ENCODE measurements at regions not wholly inside any gene's neighbourhood (a gene's known extent, or its start where the extent isn't known, plus 50 kb on each side); places are given as distances from the start of the nearest gene placed in this dataset.
"Not testable (repeated sequence)": the region's sequence is repeated elsewhere in the genome, so short reads cannot be mapped to it uniquely, and the experiment has no call there.

DNA sequence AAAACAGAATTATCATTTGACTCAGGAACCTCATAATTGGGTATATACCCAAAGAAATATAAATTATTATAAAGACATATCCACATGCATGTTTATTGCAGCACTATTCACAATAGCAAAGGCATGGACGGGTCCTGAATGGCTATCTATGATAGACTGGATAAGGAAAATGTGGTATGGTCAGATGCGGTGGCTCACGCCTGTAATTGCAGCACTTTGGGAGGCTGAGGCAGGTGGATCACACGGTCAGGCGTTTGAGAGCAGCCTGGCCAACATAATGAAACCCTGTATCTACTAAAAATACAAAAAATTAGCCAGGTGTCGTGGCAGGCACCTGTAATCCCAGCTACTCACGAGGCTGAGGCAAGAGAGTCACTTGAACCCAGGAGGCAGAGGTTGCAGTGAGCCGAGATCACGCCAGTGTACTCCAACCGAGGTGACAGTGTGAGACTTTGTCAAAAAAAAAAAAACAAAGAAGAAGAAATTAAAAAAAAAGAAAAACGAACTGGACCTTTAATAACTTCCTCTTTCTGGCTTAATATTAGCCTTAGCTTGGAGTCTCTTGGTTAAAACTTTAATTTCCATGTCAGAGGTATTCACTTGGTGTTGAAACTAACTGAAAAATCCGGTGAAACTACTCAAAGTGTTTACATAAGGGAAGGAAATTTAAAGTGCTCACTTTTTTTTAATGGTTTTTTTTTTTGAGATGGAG is 104.4 kb downstream of the ZNF486 start:
- TF ChIP-seq, protein P1, sequence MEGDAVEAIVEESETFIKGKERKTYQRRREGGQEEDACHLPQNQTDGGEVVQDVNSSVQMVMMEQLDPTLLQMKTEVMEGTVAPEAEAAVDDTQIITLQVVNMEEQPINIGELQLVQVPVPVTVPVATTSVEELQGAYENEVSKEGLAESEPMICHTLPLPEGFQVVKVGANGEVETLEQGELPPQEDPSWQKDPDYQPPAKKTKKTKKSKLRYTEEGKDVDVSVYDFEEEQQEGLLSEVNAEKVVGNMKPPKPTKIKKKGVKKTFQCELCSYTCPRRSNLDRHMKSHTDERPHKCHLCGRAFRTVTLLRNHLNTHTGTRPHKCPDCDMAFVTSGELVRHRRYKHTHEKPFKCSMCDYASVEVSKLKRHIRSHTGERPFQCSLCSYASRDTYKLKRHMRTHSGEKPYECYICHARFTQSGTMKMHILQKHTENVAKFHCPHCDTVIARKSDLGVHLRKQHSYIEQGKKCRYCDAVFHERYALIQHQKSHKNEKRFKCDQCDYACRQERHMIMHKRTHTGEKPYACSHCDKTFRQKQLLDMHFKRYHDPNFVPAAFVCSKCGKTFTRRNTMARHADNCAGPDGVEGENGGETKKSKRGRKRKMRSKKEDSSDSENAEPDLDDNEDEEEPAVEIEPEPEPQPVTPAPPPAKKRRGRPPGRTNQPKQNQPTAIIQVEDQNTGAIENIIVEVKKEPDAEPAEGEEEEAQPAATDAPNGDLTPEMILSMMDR (IDR thresholded peaks at IDR 0.05), result no peak
- ATAC-seq (ENCODE audit: low FRiP score) (no peak), DNase-seq (ENCODE audit: low spot score) (no peak)

GRCh38 chr19:20269461-20269860 is 102.4 kb downstream of the ZNF486 start:
- DNase-seq (ENCODE audit: low spot score) (no peak), ATAC-seq (ENCODE audit: low FRiP score) (no peak)
- TF ChIP-seq, protein P1 (IDR thresholded peaks at IDR 0.05), result no peak

DNA sequence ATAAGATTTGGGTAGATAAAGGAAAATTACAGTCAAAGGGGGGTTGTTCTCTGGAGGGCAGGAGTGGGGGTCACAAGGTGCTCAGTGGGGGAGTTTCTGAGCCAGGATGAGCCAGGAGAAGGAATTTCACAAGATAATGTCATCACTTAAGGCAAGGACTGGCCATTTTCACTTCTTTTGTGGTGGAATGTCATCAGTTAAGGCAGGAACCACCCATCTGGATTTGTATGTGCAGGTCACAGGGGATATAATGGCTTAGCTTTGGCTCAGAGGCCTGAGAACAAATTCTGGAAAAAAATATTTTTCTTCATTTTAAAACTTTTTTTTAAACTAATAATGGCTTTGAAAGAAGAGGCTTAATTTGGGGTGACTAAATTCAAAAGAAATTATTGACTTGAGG is 94.5 kb downstream of the ZNF486 start:
- ATAC-seq (ENCODE audit: low FRiP score); DNase-seq (ENCODE audit: low spot score): not testable (repeated sequence)

DNA sequence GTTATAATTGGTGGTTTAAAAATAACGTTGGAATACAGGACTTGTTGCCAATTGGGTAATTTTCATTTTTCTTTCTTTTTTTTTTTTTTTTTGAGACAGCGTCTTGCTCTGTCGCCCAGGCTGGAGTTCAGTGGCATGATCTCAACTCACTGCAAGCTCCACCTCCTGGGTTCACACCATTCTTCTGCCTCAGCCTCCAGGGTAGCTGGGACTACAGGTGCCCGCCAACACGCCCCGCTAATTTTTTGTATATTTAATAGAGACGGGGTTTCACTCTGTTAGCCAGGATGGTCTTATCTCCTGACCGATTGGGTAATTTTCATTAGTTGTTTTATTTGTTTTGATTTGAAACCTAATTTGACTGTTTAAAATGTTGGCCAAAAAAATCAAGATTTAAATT is 93.7 kb downstream of the ZNF486 start:
- DNase-seq (ENCODE audit: low spot score); ATAC-seq (ENCODE audit: low FRiP score): not testable (repeated sequence)

- DNase-seq (ENCODE audit: low spot score), result no peak
- TF ChIP-seq, protein P1 (IDR thresholded peaks at IDR 0.05), result no peak
- ATAC-seq (ENCODE audit: low FRiP score), result no peak
Observed at GRCh38 chr19:20259615-20260014, 92.6 kb downstream of the ZNF486 start.

DNA sequence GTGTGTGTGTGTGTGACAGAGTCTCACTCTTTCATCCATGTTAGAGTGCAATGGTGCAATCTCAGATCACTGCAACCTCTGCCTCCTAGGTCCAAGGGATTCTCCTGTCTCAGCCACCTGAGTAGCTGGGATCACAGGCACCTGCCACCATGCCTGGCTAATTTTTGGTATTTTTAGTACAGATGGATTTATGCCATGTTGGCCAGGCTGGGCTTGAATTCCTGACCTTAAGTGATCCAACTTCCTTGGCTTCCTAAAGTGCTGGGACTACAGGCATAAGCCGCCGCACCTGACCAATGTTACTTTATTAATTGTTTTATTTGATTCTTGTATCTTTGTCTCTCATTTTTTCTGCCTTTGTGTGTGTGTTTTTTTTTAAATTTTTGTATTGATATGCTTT is 89.6 kb downstream of the ZNF486 start:
- ATAC-seq (ENCODE audit: low FRiP score) (no peak), DNase-seq (ENCODE audit: low spot score) (no peak)
- TF ChIP-seq, protein P1 (IDR thresholded peaks at IDR 0.05), result no peak

DNA sequence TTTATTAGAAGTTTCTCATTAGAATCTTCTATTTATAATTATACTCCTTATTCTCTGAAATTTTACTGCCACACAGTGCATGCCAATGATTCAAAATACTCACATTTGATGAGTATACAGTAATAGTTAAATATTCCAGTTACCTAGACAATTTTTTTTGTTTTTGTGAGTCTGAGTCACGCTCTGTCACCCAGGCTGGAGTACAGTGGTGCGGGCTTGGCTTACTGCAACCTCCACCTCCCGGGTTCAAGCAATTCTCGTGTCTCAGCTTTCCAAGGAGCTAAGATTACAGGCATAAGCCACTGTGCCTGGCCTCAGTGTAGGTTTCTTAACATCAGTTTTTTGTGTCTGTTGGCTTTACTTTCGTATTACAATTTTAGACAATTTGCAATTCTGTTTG is 87.1 kb downstream of the ZNF486 start:
- no peak for DNase-seq (ENCODE audit: low spot score)

GRCh38 chr19:20252613-20253012 is 85.6 kb downstream of the ZNF486 start:
- TF ChIP-seq, protein P1 (IDR thresholded peaks at IDR 0.05), result no peak
- ATAC-seq (ENCODE audit: low FRiP score), result no peak

More for the DNA sequence above, 87.1 kb downstream of the ZNF486 start:
- no peak for ATAC-seq (ENCODE audit: low FRiP score)
- TF ChIP-seq, protein P1 (IDR thresholded peaks at IDR 0.05), result no peak

More at GRCh38 chr19:20252613-20253012, 85.6 kb downstream of the ZNF486 start:
- DNase-seq (ENCODE audit: low spot score), result no peak
